ENCODE measurements at regions not wholly inside any gene's neighbourhood (a gene's known extent, or its start where the extent isn't known, plus 50 kb on each side); places are given as distances from the start of the nearest gene placed in this dataset.

GRCh38 chr17:74145756-74146155 lies 57.7 kb upstream of the RPL38 start:
- POLR2A ChIA-PET (ENCODE audit: partially characterized antibody) = no interaction called here
- H3K27ac Mint-ChIP-seq = no peak overlapping the region
- no peak overlapping the region for H3K27ac ChIP-seq (ENCODE audit: low read depth, low read length)

GRCh38 chr17:74146196-74146595 lies 57.3 kb upstream of the RPL38 start:
- Histone ChIP-seq H3K9me3 (ENCODE audit: control insufficient read depth in 1 of 2, low read length in 2 of 2) (peaks cover 0 to 8% of the 10 kb centered on the region in 2 donors), H3K4me1 (ENCODE audit: insufficient read depth, low read length) (no peaks in the 10 kb centered on the region), H3K27me3 (ENCODE audit: insufficient read depth, low read length) (no peaks in the 10 kb centered on the region), H3K4me3 (ENCODE audit: low read length in 2 of 2) (no peak overlapping the region), H3K36me3 (ENCODE audit: insufficient read depth, low read length) (no peaks in the 10 kb centered on the region), H3K27ac (ENCODE audit: low read depth, low read length) (no peak overlapping the region)
- Mint-ChIP-seq H3K9me3 (peaks cover 3 to 44% (median 33%) of the 10 kb centered on the region in 8 donors), H3K4me1 (no peaks in the 10 kb centered on the region), H3K36me3 (peaks cover 5 to 8% of the 10 kb centered on the region in 2 donors), H3K4me3 (no peak overlapping the region), H3K27me3 (peaks cover 14 to 32% of the 10 kb centered on the region in 2 donors), H3K27ac (no peak overlapping the region)
- ChIA-PET CTCF (ENCODE audit: partially characterized antibody) (no interaction called here), POLR2A (ENCODE audit: partially characterized antibody) (no interaction called here)
- intact Hi-C loops (cut with micrococcal nuclease) = no loop called here
- DNase-seq = no peak

More at GRCh38 chr17:74145756-74146155, 57.7 kb upstream of the RPL38 start:
- DNase-seq = no peak
- no peaks in the 10 kb centered on the region for H3K36me3 ChIP-seq (ENCODE audit: insufficient read depth, low read length)
- no peaks in the 10 kb centered on the region for H3K4me1 ChIP-seq (ENCODE audit: insufficient read depth, low read length)
- intact Hi-C loops (cut with micrococcal nuclease) = no loop called here
- Mint-ChIP-seq H3K9me3 (peaks cover 3 to 49% (median 33%) of the 10 kb centered on the region in 8 donors), H3K4me3 (peak overlapping the region in 1 of 8 donors; percentile 1), H3K36me3 (peaks cover 5 to 8% of the 10 kb centered on the region in 2 donors), H3K4me1 (no peaks in the 10 kb centered on the region), H3K27me3 (peaks cover 14 to 31% of the 10 kb centered on the region in 2 donors)
- CTCF ChIA-PET (ENCODE audit: partially characterized antibody) = no interaction called here
- H3K27me3 ChIP-seq (ENCODE audit: insufficient read depth, low read length) = no peaks in the 10 kb centered on the region
- H3K4me3 ChIP-seq (ENCODE audit: low read length in 2 of 2) = no peak overlapping the region
- H3K9me3 ChIP-seq (ENCODE audit: control insufficient read depth in 1 of 2, low read length in 2 of 2) = peaks cover 0 to 8% of the 10 kb centered on the region in 2 donors

GRCh38 chr17:74147056-74147835 lies 56.2 kb upstream of the RPL38 start:
- H3K27me3 Mint-ChIP-seq = peaks cover 14 to 38% of the 10 kb centered on the region in 2 donors
- intact Hi-C loops (cut with micrococcal nuclease) = no loop called here
- Histone ChIP-seq H3K4me3 (ENCODE audit: low read length in 2 of 2) (no peak overlapping the region), H3K4me1 (ENCODE audit: insufficient read depth, low read length) (no peaks in the 10 kb centered on the region), H3K27ac (ENCODE audit: low read depth, low read length) (no peak overlapping the region), H3K36me3 (ENCODE audit: insufficient read depth, low read length) (no peaks in the 10 kb centered on the region), H3K27me3 (ENCODE audit: insufficient read depth, low read length) (no peaks in the 10 kb centered on the region), H3K9me3 (ENCODE audit: control insufficient read depth in 1 of 2, low read length in 2 of 2) (peaks cover 0 to 7% of the 10 kb centered on the region in 2 donors)
- ChIA-PET POLR2A (ENCODE audit: partially characterized antibody) (no interaction called here), CTCF (ENCODE audit: partially characterized antibody) (no interaction called here)
- no peak for DNase-seq
- H3K4me3 Mint-ChIP-seq = no peak overlapping the region
- H3K27ac Mint-ChIP-seq = no peak overlapping the region
- peaks cover 5 to 8% of the 10 kb centered on the region in 2 donors for H3K36me3 Mint-ChIP-seq
- no peaks in the 10 kb centered on the region for H3K4me1 Mint-ChIP-seq
- peaks cover 3 to 34% (median 24%) of the 10 kb centered on the region in 8 donors for H3K9me3 Mint-ChIP-seq

- intact Hi-C loops (cut with micrococcal nuclease) = no loop called here
- Histone ChIP-seq H3K27me3 (ENCODE audit: insufficient read depth, low read length) (no peaks in the 10 kb centered on the region), H3K9me3 (ENCODE audit: control insufficient read depth in 1 of 2, low read length in 2 of 2) (peaks cover 0 to under 1% of the 10 kb centered on the region in 2 donors), H3K4me3 (ENCODE audit: low read length in 2 of 2) (no peak overlapping the region), H3K4me1 (ENCODE audit: insufficient read depth, low read length) (no peaks in the 10 kb centered on the region), H3K36me3 (ENCODE audit: insufficient read depth, low read length) (no peaks in the 10 kb centered on the region), H3K27ac (ENCODE audit: low read depth, low read length) (no peak overlapping the region)
- H3K27ac Mint-ChIP-seq = no peak overlapping the region
- CTCF ChIA-PET (ENCODE audit: partially characterized antibody) = no interaction called here
- POLR2A ChIA-PET (ENCODE audit: partially characterized antibody) = no interaction called here
- H3K4me1 Mint-ChIP-seq = no peaks in the 10 kb centered on the region
- H3K9me3 Mint-ChIP-seq = peaks cover 0 to 26% (median 17%) of the 10 kb centered on the region in 8 donors
- H3K36me3 Mint-ChIP-seq = peaks cover 2 to 8% of the 10 kb centered on the region in 2 donors
- H3K27me3 Mint-ChIP-seq = peaks cover 14 to 42% of the 10 kb centered on the region in 2 donors
- H3K4me3 Mint-ChIP-seq = no peak overlapping the region
- no peak for DNase-seq
Observed at GRCh38 chr17:74147966-74148365, 55.5 kb upstream of the RPL38 start.

- Mint-ChIP-seq H3K27ac (no peak overlapping the region), H3K36me3 (peaks cover 1 to 6% of the 10 kb centered on the region in 2 donors), H3K4me3 (no peak overlapping the region), H3K9me3 (peaks cover 0 to 22% (median 12%) of the 10 kb centered on the region in 8 donors), H3K4me1 (no peaks in the 10 kb centered on the region), H3K27me3 (peaks cover 14 to 42% of the 10 kb centered on the region in 2 donors)
- H3K9me3 ChIP-seq (ENCODE audit: control insufficient read depth in 1 of 2, low read length in 2 of 2) = no peaks in the 10 kb centered on the region
- H3K27ac ChIP-seq (ENCODE audit: low read depth, low read length) = no peak overlapping the region
- intact Hi-C loops (cut with micrococcal nuclease) = no loop called here
- H3K36me3 ChIP-seq (ENCODE audit: insufficient read depth, low read length) = no peaks in the 10 kb centered on the region
- CTCF ChIA-PET (ENCODE audit: partially characterized antibody) = no interaction called here
- no peak overlapping the region for H3K4me3 ChIP-seq (ENCODE audit: low read length in 2 of 2)
- POLR2A ChIA-PET (ENCODE audit: partially characterized antibody) = no interaction called here
- H3K27me3 ChIP-seq (ENCODE audit: insufficient read depth, low read length) = no peaks in the 10 kb centered on the region
- no peaks in the 10 kb centered on the region for H3K4me1 ChIP-seq (ENCODE audit: insufficient read depth, low read length)
- DNase-seq = no peak
Observed at GRCh38 chr17:74148446-74148845, 55.0 kb upstream of the RPL38 start.

GRCh38 chr17:74148901-74149596 lies 54.4 kb upstream of the RPL38 start:
- no peaks in the 10 kb centered on the region for H3K4me1 ChIP-seq (ENCODE audit: insufficient read depth, low read length)
- no peaks in the 10 kb centered on the region for H3K9me3 ChIP-seq (ENCODE audit: control insufficient read depth in 1 of 2, low read length in 2 of 2)
- intact Hi-C loops (cut with micrococcal nuclease) = no loop called here
- Mint-ChIP-seq H3K36me3 (peaks cover 0 to 5% of the 10 kb centered on the region in 2 donors), H3K27ac (no peak overlapping the region), H3K9me3 (peaks cover 0 to 16% (median 6%) of the 10 kb centered on the region in 8 donors), H3K4me1 (no peaks in the 10 kb centered on the region), H3K27me3 (peaks cover 12 to 42% of the 10 kb centered on the region in 2 donors), H3K4me3 (no peak overlapping the region)
- no peaks in the 10 kb centered on the region for H3K27me3 ChIP-seq (ENCODE audit: insufficient read depth, low read length)
- H3K4me3 ChIP-seq (ENCODE audit: low read length in 2 of 2) = no peak overlapping the region
- no peak for DNase-seq
- H3K36me3 ChIP-seq (ENCODE audit: insufficient read depth, low read length) = no peaks in the 10 kb centered on the region
- POLR2A ChIA-PET (ENCODE audit: partially characterized antibody) = no interaction called here
- CTCF ChIA-PET (ENCODE audit: partially characterized antibody) = no interaction called here
- H3K27ac ChIP-seq (ENCODE audit: low read depth, low read length) = no peak overlapping the region

GRCh38 chr17:74149597-74150427 lies 53.7 kb upstream of the RPL38 start:
- Histone ChIP-seq H3K36me3 (ENCODE audit: insufficient read depth, low read length) (no peaks in the 10 kb centered on the region), H3K27me3 (ENCODE audit: insufficient read depth, low read length) (no peaks in the 10 kb centered on the region), H3K27ac (ENCODE audit: low read depth, low read length) (no peak overlapping the region), H3K9me3 (ENCODE audit: control insufficient read depth in 1 of 2, low read length in 2 of 2) (no peaks in the 10 kb centered on the region), H3K4me1 (ENCODE audit: insufficient read depth, low read length) (no peaks in the 10 kb centered on the region), H3K4me3 (ENCODE audit: low read length in 2 of 2) (no peak overlapping the region)
- no peak overlapping the region for H3K4me3 Mint-ChIP-seq
- no peak for DNase-seq
- H3K27me3 Mint-ChIP-seq = peaks cover 13 to 42% of the 10 kb centered on the region in 2 donors
- ChIA-PET CTCF (ENCODE audit: partially characterized antibody) (no interaction called here), POLR2A (ENCODE audit: partially characterized antibody) (no interaction called here)
- no peaks in the 10 kb centered on the region for H3K36me3 Mint-ChIP-seq
- no peaks in the 10 kb centered on the region for H3K4me1 Mint-ChIP-seq
- no peak overlapping the region for H3K27ac Mint-ChIP-seq
- H3K9me3 Mint-ChIP-seq = peaks cover 0 to 9% (median under 1%) of the 10 kb centered on the region in 8 donors
- intact Hi-C loops (cut with micrococcal nuclease) = no loop called here
